Skeletal muscle cell (primary cell): ENCODE measurements at regions not wholly inside any gene's neighbourhood (a gene's known extent, or its start where the extent isn't known, plus 50 kb on each side); places are given as distances from the start of the nearest gene placed in this dataset.

Experiments used
- DNase-seq: peaks from one replicate; pipeline ENCODE4 v3.0.0-alpha.2; 2010; ENCODE audit warnings: low read depth
- H3K4me3 ChIP-seq: 2 replicates; pipeline ENCODE4 v1.5.1; 2011; ENCODE audit warnings: low read depth, mild to moderate bottlenecking, control low read depth, low read length, moderate library complexity

- H3K4me3 ChIP-seq = no peak overlapping the region
- DNase-seq = peak; percentile 12
Observed at GRCh38 chr10:61164458-61165160, 220.6 kb upstream of the RHOBTB1 start.

GRCh38 chr10:61163403-61163802 lies 219.4 kb upstream of the RHOBTB1 start:
- DNase-seq = no peak
- no peak overlapping the region for H3K4me3 ChIP-seq

GRCh38 chr10:61160253-61160652 lies 216.3 kb upstream of the RHOBTB1 start:
- DNase-seq = no peak
- no peak overlapping the region for H3K4me3 ChIP-seq

- DNase-seq = no peak
Observed at GRCh38 chr10:61159253-61159652, 215.3 kb upstream of the RHOBTB1 start.

GRCh38 chr10:61157182-61157581 lies 213.2 kb upstream of the RHOBTB1 start:
- H3K4me3 ChIP-seq = no peak overlapping the region
- DNase-seq = no peak

More at GRCh38 chr10:61159253-61159652, 215.3 kb upstream of the RHOBTB1 start:
- no peak overlapping the region for H3K4me3 ChIP-seq

- H3K4me3 ChIP-seq = no peak overlapping the region
- no peak for DNase-seq
Observed at GRCh38 chr10:61153771-61154170, 209.8 kb upstream of the RHOBTB1 start.

GRCh38 chr10:61151059-61151458 lies 207.1 kb upstream of the RHOBTB1 start:
- no peak for DNase-seq
- no peak overlapping the region for H3K4me3 ChIP-seq

- no peak for DNase-seq
- no peak overlapping the region for H3K4me3 ChIP-seq
Observed at GRCh38 chr10:61148451-61148850, 204.5 kb upstream of the RHOBTB1 start.

GRCh38 chr10:61142987-61143386 lies 199.0 kb upstream of the RHOBTB1 start:
- no peak for DNase-seq
- no peak overlapping the region for H3K4me3 ChIP-seq

- no peak overlapping the region for H3K4me3 ChIP-seq
- no peak for DNase-seq
Observed at GRCh38 chr10:61140765-61141392, 196.9 kb upstream of the RHOBTB1 start.

- no peak for DNase-seq
- H3K4me3 ChIP-seq = no peak overlapping the region
Observed at GRCh38 chr10:61139592-61139953, 195.6 kb upstream of the RHOBTB1 start.

GRCh38 chr10:61138708-61139591 lies 195.0 kb upstream of the RHOBTB1 start:
- no peak for DNase-seq

GRCh38 chr10:61136139-61136538 lies 192.2 kb upstream of the RHOBTB1 start:
- no peak for DNase-seq

More at GRCh38 chr10:61138708-61139591, 195.0 kb upstream of the RHOBTB1 start:
- no peak overlapping the region for H3K4me3 ChIP-seq

GRCh38 chr10:61135276-61135721 lies 191.3 kb upstream of the RHOBTB1 start:
- no peak for DNase-seq
- no peak overlapping the region for H3K4me3 ChIP-seq

More at GRCh38 chr10:61136139-61136538, 192.2 kb upstream of the RHOBTB1 start:
- H3K4me3 ChIP-seq = no peak overlapping the region

GRCh38 chr10:61130366-61130765 lies 186.4 kb upstream of the RHOBTB1 start:
- DNase-seq = peak; percentile 16

GRCh38 chr10:61128196-61128595 lies 184.2 kb upstream of the RHOBTB1 start:
- H3K4me3 ChIP-seq = no peak overlapping the region
- DNase-seq = no peak

More at GRCh38 chr10:61130366-61130765, 186.4 kb upstream of the RHOBTB1 start:
- H3K4me3 ChIP-seq = no peak overlapping the region

- no peak for DNase-seq
- H3K4me3 ChIP-seq = no peak overlapping the region
Observed at GRCh38 chr10:61125560-61126170, 181.7 kb upstream of the RHOBTB1 start.

GRCh38 chr10:61124756-61125530 lies 181.0 kb upstream of the RHOBTB1 start:
- no peak overlapping the region for H3K4me3 ChIP-seq
- no peak for DNase-seq

GRCh38 chr10:61120805-61121204 lies 176.8 kb upstream of the RHOBTB1 start:
- DNase-seq = no peak
- no peak overlapping the region for H3K4me3 ChIP-seq
